ENCODE measurements at regions not wholly inside any gene's neighbourhood (a gene's known extent, or its start where the extent isn't known, plus 50 kb on each side); places are given as distances from the start of the nearest gene placed in this dataset.

DNA sequence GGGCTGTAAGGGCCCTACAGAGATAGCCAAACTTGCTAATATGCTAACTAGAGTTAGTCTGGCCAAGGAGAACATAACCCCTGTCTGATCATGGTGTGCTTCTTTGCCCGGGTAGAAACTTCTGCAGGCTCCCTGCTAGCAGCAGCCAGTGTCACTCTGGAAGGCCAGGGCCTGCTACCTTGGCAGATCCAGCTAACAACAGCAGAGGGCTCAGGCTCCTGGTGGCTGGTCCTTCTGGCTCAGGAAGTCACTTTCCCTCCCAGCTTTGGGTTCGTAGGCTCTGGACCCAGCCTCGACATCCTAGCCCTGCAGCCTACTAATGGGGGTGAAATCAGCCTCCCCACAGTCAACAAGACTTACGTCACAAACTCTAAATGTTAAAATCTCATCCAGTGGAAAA is 373.7 kb upstream of the RGMA start (continued):
- TF ChIP-seq, protein P1, sequence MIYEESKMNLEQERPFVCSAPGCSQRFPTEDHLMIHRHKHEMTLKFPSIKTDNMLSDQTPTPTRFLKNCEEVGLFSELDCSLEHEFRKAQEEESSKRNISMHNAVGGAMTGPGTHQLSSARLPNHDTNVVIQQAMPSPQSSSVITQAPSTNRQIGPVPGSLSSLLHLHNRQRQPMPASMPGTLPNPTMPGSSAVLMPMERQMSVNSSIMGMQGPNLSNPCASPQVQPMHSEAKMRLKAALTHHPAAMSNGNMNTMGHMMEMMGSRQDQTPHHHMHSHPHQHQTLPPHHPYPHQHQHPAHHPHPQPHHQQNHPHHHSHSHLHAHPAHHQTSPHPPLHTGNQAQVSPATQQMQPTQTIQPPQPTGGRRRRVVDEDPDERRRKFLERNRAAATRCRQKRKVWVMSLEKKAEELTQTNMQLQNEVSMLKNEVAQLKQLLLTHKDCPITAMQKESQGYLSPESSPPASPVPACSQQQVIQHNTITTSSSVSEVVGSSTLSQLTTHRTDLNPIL (CRISPR knock-in tag; IDR thresholded peaks at IDR 0.05; ENCODE audit: low read depth), result no peak
- TF ChIP-seq ZFP3 (CRISPR knock-in tag; IDR thresholded peaks at IDR 0.05), result no peak
- no peak for TF ChIP-seq ZNF70 (CRISPR knock-in tag; IDR thresholded peaks at IDR 0.05)

DNA sequence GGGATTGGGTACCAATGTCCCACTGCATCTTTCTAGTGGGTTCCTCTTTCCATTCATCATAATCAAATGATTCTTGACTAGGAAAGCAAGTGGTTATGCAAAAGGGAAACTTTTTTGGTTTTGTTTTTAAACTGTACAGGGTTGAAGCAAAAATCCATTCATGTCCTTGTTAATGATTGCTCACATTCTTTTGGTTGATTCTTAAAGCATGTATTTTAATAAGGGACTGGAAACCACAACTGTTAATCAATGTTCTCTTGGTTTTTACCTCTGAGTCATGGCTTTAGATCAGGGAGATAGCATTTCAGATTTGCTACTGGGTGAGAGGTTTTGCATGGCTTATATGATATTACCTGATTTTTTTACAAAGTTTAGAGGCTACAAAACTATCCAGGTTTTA is 371.7 kb upstream of the RGMA start:
- no peak for ATAC-seq
- no peak for TF ChIP-seq ZNF565 (CRISPR knock-in tag; conservative IDR thresholded peaks at IDR 0.05; ENCODE audit: low read depth)
- TF ChIP-seq ISL1 (CRISPR knock-in tag; IDR thresholded peaks at IDR 0.05), result no peak
- no peak for TF ChIP-seq BACH2 (CRISPR knock-in tag; IDR thresholded peaks at IDR 0.05; ENCODE audit: borderline replicate concordance)
- TF ChIP-seq TCF4 (CRISPR knock-in tag; IDR thresholded peaks at IDR 0.05; ENCODE audit: borderline replicate concordance), result no peak
- TF ChIP-seq ESRRG (CRISPR knock-in tag; IDR thresholded peaks at IDR 0.05), result no peak
- no peak for TF ChIP-seq RARB (CRISPR knock-in tag; IDR thresholded peaks at IDR 0.05)
- TF ChIP-seq ZFP30 (CRISPR knock-in tag; IDR thresholded peaks at IDR 0.05), result no peak
- TF ChIP-seq, protein P2, sequence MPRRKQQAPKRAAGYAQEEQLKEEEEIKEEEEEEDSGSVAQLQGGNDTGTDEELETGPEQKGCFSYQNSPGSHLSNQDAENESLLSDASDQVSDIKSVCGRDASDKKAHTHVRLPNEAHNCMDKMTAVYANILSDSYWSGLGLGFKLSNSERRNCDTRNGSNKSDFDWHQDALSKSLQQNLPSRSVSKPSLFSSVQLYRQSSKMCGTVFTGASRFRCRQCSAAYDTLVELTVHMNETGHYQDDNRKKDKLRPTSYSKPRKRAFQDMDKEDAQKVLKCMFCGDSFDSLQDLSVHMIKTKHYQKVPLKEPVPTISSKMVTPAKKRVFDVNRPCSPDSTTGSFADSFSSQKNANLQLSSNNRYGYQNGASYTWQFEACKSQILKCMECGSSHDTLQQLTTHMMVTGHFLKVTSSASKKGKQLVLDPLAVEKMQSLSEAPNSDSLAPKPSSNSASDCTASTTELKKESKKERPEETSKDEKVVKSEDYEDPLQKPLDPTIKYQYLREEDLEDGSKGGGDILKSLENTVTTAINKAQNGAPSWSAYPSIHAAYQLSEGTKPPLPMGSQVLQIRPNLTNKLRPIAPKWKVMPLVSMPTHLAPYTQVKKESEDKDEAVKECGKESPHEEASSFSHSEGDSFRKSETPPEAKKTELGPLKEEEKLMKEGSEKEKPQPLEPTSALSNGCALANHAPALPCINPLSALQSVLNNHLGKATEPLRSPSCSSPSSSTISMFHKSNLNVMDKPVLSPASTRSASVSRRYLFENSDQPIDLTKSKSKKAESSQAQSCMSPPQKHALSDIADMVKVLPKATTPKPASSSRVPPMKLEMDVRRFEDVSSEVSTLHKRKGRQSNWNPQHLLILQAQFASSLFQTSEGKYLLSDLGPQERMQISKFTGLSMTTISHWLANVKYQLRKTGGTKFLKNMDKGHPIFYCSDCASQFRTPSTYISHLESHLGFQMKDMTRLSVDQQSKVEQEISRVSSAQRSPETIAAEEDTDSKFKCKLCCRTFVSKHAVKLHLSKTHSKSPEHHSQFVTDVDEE (CRISPR knock-in tag; IDR thresholded peaks at IDR 0.05), result no peak
- TF ChIP-seq, protein P3, sequence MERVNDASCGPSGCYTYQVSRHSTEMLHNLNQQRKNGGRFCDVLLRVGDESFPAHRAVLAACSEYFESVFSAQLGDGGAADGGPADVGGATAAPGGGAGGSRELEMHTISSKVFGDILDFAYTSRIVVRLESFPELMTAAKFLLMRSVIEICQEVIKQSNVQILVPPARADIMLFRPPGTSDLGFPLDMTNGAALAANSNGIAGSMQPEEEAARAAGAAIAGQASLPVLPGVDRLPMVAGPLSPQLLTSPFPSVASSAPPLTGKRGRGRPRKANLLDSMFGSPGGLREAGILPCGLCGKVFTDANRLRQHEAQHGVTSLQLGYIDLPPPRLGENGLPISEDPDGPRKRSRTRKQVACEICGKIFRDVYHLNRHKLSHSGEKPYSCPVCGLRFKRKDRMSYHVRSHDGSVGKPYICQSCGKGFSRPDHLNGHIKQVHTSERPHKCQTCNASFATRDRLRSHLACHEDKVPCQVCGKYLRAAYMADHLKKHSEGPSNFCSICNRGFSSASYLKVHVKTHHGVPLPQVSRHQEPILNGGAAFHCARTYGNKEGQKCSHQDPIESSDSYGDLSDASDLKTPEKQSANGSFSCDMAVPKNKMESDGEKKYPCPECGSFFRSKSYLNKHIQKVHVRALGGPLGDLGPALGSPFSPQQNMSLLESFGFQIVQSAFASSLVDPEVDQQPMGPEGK (CRISPR knock-in tag; IDR thresholded peaks at IDR 0.05; ENCODE audit: borderline replicate concordance), result no peak

DNA sequence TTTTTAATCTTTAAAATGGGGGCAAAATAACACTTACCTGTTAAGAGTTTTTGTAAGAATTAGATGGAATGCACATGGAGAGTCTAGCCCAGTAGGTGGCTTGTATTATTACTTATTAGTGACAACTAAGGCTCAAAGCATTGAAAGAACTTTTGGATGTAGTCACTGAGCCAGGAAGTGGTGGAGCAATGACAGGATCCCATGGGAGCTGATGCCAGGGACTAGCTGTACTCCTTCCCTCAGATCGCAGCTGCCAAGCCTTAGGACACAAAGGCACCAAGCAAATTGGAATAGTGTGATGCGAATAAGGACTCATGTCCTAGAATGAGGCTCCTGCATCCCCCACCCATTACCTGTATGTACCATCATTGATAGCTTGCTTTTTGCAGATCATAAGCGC is 370.4 kb upstream of the RGMA start:
- TF ChIP-seq PPARA (CRISPR knock-in tag; IDR thresholded peaks at IDR 0.05; ENCODE audit: borderline replicate concordance) (no peak), ZNF70 (CRISPR knock-in tag; IDR thresholded peaks at IDR 0.05) (no peak), ESRRG (CRISPR knock-in tag; IDR thresholded peaks at IDR 0.05) (no peak), ZFP30 (CRISPR knock-in tag; IDR thresholded peaks at IDR 0.05) (no peak), ZNF565 (CRISPR knock-in tag; conservative IDR thresholded peaks at IDR 0.05; ENCODE audit: low read depth) (no peak), TOX (CRISPR knock-in tag; IDR thresholded peaks at IDR 0.05; ENCODE audit: borderline replicate concordance) (no peak), ZC3H10 (CRISPR knock-in tag; IDR thresholded peaks at IDR 0.05) (no peak), GLIS3 (CRISPR knock-in tag; IDR thresholded peaks at IDR 0.05) (no peak), ISL1 (CRISPR knock-in tag; IDR thresholded peaks at IDR 0.05) (no peak), ARNTL (CRISPR knock-in tag; IDR thresholded peaks at IDR 0.05; ENCODE audit: borderline replicate concordance, low read depth) (no peak), ZFP3 (CRISPR knock-in tag; IDR thresholded peaks at IDR 0.05) (no peak)
- TF ChIP-seq, protein P4, sequence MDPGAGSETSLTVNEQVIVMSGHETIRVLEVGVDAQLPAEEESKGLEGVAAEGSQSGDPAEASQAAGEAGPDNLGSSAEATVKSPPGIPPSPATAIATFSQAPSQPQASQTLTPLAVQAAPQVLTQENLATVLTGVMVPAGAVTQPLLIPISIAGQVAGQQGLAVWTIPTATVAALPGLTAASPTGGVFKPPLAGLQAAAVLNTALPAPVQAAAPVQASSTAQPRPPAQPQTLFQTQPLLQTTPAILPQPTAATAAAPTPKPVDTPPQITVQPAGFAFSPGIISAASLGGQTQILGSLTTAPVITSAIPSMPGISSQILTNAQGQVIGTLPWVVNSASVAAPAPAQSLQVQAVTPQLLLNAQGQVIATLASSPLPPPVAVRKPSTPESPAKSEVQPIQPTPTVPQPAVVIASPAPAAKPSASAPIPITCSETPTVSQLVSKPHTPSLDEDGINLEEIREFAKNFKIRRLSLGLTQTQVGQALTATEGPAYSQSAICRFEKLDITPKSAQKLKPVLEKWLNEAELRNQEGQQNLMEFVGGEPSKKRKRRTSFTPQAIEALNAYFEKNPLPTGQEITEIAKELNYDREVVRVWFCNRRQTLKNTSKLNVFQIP (CRISPR knock-in tag; IDR thresholded peaks at IDR 0.05; ENCODE audit: borderline replicate concordance, low read depth), result no peak
- TF ChIP-seq, protein P1 (CRISPR knock-in tag; IDR thresholded peaks at IDR 0.05; ENCODE audit: low read depth), result no peak
- TF ChIP-seq, protein P5, sequence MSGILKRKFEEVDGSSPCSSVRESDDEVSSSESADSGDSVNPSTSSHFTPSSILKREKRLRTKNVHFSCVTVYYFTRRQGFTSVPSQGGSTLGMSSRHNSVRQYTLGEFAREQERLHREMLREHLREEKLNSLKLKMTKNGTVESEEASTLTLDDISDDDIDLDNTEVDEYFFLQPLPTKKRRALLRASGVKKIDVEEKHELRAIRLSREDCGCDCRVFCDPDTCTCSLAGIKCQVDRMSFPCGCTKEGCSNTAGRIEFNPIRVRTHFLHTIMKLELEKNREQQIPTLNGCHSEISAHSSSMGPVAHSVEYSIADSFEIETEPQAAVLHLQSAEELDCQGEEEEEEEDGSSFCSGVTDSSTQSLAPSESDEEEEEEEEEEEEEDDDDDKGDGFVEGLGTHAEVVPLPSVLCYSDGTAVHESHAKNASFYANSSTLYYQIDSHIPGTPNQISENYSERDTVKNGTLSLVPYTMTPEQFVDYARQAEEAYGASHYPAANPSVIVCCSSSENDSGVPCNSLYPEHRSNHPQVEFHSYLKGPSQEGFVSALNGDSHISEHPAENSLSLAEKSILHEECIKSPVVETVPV (CRISPR knock-in tag; IDR thresholded peaks at IDR 0.05), result no peak
- TF ChIP-seq, protein P3 (CRISPR knock-in tag; IDR thresholded peaks at IDR 0.05; ENCODE audit: borderline replicate concordance), result no peak
- no peak for ATAC-seq
